Rectal smooth muscle tissue (tissue), 1 donor: ENCODE measurements at regions not wholly inside any gene's neighbourhood (a gene's known extent, or its start where the extent isn't known, plus 50 kb on each side); places are given as distances from the start of the nearest gene placed in this dataset.

Experiments used
- H3K27ac ChIP-seq: one replicate; pipeline ENCODE4 v1.7.0; 2013; ENCODE audit warnings: low read depth, low read length, inconsistent platforms
- H3K27me3 ChIP-seq: one replicate; pipeline ENCODE4 v1.7.0; 2013; ENCODE audit warnings: low read length; ENCODE audit not compliant: control insufficient read depth, insufficient read depth
- H3K36me3 ChIP-seq: one replicate; pipeline ENCODE4 v1.7.0; 2013; ENCODE audit warnings: low read length; ENCODE audit not compliant: control insufficient read depth, insufficient read depth
- H3K4me1 ChIP-seq: one replicate; pipeline ENCODE4 v1.7.0; 2013; ENCODE audit warnings: low read length; ENCODE audit not compliant: control insufficient read depth, insufficient read depth
- H3K4me3 ChIP-seq: one replicate; pipeline ENCODE4 v1.7.0; 2013; ENCODE audit warnings: low read length
- H3K9ac ChIP-seq: one replicate; pipeline ENCODE4 v1.7.0; 2013; ENCODE audit warnings: low read length

GRCh38 chr2:16077601-16078000 lies 137.3 kb downstream of the MYCN start:
- H3K27me3 ChIP-seq: no peaks in the 10 kb centered on the region
- no peak overlapping the region for H3K9ac ChIP-seq
- H3K36me3 ChIP-seq: no peaks in the 10 kb centered on the region
- no peak overlapping the region for H3K4me3 ChIP-seq
- H3K4me1 ChIP-seq: no peaks in the 10 kb centered on the region
- H3K27ac ChIP-seq: no peak overlapping the region

DNA sequence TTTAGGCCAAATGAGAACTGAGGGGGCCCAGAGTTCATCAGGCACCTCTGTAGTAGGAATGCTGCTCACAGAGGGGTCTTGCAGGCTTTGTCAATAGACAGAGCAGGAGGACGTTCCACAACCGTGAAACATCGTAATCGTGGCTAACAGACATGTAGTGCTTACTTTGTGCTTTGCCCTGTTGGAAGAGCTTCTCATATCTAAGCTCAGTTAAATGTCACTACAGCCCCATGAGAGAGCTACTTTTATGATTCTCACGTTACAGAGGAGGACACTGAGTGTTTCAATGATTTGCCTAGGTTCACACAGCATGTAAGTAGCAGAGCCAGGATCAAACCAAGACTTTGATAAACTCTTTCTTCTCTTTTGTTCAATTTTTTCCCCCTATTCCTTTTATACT lies 136.6 kb downstream of the MYCN start:
- Histone ChIP-seq H3K36me3 (no peaks in the 10 kb centered on the region), H3K27me3 (no peaks in the 10 kb centered on the region), H3K27ac (no peak overlapping the region), H3K4me1 (no peaks in the 10 kb centered on the region), H3K9ac (no peak overlapping the region), H3K4me3 (no peak overlapping the region)

- H3K4me1 ChIP-seq: no peaks in the 10 kb centered on the region
- H3K27ac ChIP-seq: no peak overlapping the region
- H3K27me3 ChIP-seq: no peaks in the 10 kb centered on the region
- no peak overlapping the region for H3K9ac ChIP-seq
- no peak overlapping the region for H3K4me3 ChIP-seq
- no peaks in the 10 kb centered on the region for H3K36me3 ChIP-seq
These were observed 135.0 kb downstream of the MYCN start for GRCh38 chr2:16075045-16076012.

- no peaks in the 10 kb centered on the region for H3K27me3 ChIP-seq
- no peak overlapping the region for H3K4me3 ChIP-seq
- no peak overlapping the region for H3K9ac ChIP-seq
- H3K4me1 ChIP-seq: no peaks in the 10 kb centered on the region
- no peaks in the 10 kb centered on the region for H3K36me3 ChIP-seq
- no peak overlapping the region for H3K27ac ChIP-seq
These were observed 133.6 kb downstream of the MYCN start for GRCh38 chr2:16073921-16074425.

DNA sequence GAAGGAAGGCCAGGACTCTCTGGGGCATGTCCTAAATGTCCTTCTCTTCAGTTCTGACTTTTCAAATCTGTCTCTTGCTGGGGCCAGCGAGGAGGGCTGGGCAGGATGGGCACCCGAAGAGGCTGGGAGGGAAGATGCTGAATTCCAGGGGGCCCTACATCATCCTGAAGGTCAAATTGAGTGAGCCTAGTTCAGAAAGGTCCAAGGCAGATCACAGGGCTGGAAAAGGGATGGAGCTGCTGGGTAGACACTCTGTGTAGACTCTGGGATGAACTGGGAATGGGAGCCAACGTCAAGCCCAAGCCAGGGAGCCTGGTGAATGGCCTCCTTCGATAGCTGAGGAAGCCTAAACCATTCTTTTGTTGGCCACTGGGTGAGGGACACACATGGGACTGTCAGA lies 133.1 kb downstream of the MYCN start:
- no peak overlapping the region for H3K4me3 ChIP-seq
- no peaks in the 10 kb centered on the region for H3K4me1 ChIP-seq
- H3K27me3 ChIP-seq: no peaks in the 10 kb centered on the region
- H3K27ac ChIP-seq: no peak overlapping the region
- no peaks in the 10 kb centered on the region for H3K36me3 ChIP-seq
- no peak overlapping the region for H3K9ac ChIP-seq

GRCh38 chr2:16072638-16073290 lies 132.4 kb downstream of the MYCN start:
- H3K4me1 ChIP-seq: no peaks in the 10 kb centered on the region
- H3K27ac ChIP-seq: no peak overlapping the region
- H3K27me3 ChIP-seq: no peaks in the 10 kb centered on the region
- no peaks in the 10 kb centered on the region for H3K36me3 ChIP-seq
- no peak overlapping the region for H3K4me3 ChIP-seq
- no peak overlapping the region for H3K9ac ChIP-seq

- no peak overlapping the region for H3K4me3 ChIP-seq
- no peak overlapping the region for H3K9ac ChIP-seq
- no peaks in the 10 kb centered on the region for H3K36me3 ChIP-seq
- H3K4me1 ChIP-seq: no peaks in the 10 kb centered on the region
- H3K27ac ChIP-seq: no peak overlapping the region
- no peaks in the 10 kb centered on the region for H3K27me3 ChIP-seq
These were observed 131.7 kb downstream of the MYCN start for GRCh38 chr2:16071865-16072637.

GRCh38 chr2:16071039-16071864 lies 130.9 kb downstream of the MYCN start:
- Histone ChIP-seq H3K4me3 (no peak overlapping the region), H3K4me1 (no peaks in the 10 kb centered on the region), H3K9ac (no peak overlapping the region), H3K27ac (no peak overlapping the region), H3K36me3 (no peaks in the 10 kb centered on the region), H3K27me3 (no peaks in the 10 kb centered on the region)

DNA sequence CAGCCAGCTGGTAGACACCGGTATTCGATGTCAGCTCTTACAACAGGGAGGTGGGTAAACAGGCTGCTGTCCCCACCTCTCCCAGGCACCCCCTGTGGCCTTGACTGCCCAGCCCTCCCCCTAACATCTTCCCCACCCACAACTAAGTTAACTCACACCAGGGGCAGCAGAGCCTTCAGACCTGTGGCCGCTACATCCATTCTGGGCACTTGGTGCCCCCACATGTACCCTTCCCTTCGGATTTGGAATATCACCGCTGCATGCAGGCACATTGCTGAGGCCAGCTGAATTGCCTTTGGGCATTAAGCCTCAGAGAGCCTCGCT lies 130.3 kb downstream of the MYCN start:
- H3K27ac ChIP-seq: no peak overlapping the region
- H3K36me3 ChIP-seq: no peaks in the 10 kb centered on the region
- H3K9ac ChIP-seq: no peak overlapping the region
- H3K4me1 ChIP-seq: no peaks in the 10 kb centered on the region
- no peak overlapping the region for H3K4me3 ChIP-seq
- H3K27me3 ChIP-seq: no peaks in the 10 kb centered on the region

DNA sequence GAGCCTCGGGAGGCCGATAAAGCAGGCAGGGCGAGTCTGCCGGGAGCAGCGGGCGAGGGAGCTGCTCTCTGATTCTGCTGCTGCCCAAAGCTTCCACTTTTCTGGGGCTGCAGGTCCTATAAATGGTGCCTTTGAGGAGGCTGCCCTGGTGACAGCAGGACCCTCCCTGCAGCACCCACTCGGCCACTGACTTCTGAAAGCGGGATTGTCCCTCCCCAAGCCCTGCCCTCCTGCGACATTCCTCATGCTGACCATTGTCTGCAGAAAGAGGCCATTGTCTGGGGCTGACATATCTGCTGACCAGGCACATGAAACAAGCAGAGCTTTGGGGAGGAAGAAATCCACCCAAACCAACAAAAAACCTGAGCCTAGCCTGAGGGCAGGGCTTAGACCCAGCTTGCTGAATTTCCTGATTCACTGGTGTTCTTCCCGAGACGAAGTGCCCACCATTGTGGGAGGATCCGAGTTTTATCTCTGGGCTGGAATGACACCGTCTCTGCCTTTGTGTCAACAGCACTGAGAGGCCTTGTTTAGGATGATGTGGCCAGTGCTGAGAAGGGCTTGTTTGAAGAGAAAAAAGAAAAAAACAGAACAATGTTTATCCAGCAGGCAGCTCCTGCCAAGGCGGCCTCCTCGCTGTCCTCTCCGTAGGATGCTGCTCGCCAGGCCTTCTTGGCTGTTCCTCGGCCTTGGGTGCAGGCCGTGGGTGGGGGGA lies 129.7 kb downstream of the MYCN start:
- Histone ChIP-seq H3K27ac (no peak overlapping the region), H3K4me3 (no peak overlapping the region), H3K4me1 (no peaks in the 10 kb centered on the region), H3K9ac (no peak overlapping the region), H3K36me3 (no peaks in the 10 kb centered on the region), H3K27me3 (no peaks in the 10 kb centered on the region)

GRCh38 chr2:16069663-16069932 lies 129.2 kb downstream of the MYCN start:
- no peak overlapping the region for H3K4me3 ChIP-seq
- no peaks in the 10 kb centered on the region for H3K36me3 ChIP-seq
- H3K27me3 ChIP-seq: no peaks in the 10 kb centered on the region
- no peak overlapping the region for H3K27ac ChIP-seq
- H3K4me1 ChIP-seq: no peaks in the 10 kb centered on the region
- H3K9ac ChIP-seq: no peak overlapping the region
